ENCODE measurements at regions not wholly inside any gene's neighbourhood (a gene's known extent, or its start where the extent isn't known, plus 50 kb on each side); places are given as distances from the start of the nearest gene placed in this dataset.

DNA sequence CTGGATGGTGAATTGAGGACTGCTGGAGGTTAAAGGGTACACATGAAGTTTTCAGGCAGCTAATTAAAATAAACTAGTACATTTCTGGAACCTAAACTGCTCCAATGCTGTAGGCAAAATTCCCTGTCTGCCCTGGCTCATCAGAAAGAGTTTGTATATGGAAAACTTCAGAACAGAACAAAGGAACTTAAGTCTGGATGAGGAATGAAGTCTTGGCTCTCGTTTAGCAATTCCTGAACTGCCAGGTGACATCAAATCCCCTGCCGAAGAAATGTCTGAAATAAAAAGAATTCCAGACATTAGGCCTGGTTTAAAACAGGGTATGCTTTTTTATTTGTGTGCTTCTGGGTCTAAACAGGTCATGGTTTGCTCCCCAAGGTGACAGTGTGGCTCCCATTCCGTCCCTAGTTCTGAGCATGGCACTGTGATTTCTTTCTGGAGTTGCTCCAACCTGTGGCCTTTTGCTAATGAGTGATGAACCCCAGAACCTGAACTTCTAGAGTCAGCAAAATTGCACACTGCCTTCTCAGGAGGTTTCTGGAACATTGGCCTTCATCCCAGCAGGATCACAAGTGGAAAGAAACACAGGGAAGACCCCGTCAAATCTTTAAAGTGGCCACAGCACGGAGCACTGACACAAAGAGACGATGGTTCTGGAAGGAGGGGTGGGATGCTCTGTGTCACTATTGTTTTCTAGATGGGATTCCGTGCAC is 129.4 kb upstream of the NAA20 start:
- Mint-ChIP-seq H3K9me3 (ENCODE audit: low read depth, unreplicated experiment) (no peaks in the 10 kb centered on the region), H3K27me3 (ENCODE audit: unreplicated experiment) (no peaks in the 10 kb centered on the region), H3K27ac (ENCODE audit: unreplicated experiment) (no peak overlapping the region), H3K36me3 (ENCODE audit: insufficient read depth, unreplicated experiment) (peaks cover 14% of the 10 kb centered on the region), H3K4me3 (ENCODE audit: low read depth, unreplicated experiment) (no peak overlapping the region), H3K4me1 (ENCODE audit: low read depth, unreplicated experiment) (peaks cover 35% of the 10 kb centered on the region)
- no TSS peak for BruUV-seq (replicated peaks)
- intact Hi-C loops (cut with micrococcal nuclease; ENCODE audit: unreplicated experiment) = loop anchor here (5.0 to 10.0 kb wide), 2 partner anchors 73 to 90 kb away; no protein-coding TSS in a partner anchor
- CTCF ChIA-PET = no interaction called here
- TF ChIP-seq, protein P1, sequence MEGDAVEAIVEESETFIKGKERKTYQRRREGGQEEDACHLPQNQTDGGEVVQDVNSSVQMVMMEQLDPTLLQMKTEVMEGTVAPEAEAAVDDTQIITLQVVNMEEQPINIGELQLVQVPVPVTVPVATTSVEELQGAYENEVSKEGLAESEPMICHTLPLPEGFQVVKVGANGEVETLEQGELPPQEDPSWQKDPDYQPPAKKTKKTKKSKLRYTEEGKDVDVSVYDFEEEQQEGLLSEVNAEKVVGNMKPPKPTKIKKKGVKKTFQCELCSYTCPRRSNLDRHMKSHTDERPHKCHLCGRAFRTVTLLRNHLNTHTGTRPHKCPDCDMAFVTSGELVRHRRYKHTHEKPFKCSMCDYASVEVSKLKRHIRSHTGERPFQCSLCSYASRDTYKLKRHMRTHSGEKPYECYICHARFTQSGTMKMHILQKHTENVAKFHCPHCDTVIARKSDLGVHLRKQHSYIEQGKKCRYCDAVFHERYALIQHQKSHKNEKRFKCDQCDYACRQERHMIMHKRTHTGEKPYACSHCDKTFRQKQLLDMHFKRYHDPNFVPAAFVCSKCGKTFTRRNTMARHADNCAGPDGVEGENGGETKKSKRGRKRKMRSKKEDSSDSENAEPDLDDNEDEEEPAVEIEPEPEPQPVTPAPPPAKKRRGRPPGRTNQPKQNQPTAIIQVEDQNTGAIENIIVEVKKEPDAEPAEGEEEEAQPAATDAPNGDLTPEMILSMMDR (IDR thresholded peaks at IDR 0.05; ENCODE audit: unreplicated experiment) = no peak
- DNase-seq = no peak

DNA sequence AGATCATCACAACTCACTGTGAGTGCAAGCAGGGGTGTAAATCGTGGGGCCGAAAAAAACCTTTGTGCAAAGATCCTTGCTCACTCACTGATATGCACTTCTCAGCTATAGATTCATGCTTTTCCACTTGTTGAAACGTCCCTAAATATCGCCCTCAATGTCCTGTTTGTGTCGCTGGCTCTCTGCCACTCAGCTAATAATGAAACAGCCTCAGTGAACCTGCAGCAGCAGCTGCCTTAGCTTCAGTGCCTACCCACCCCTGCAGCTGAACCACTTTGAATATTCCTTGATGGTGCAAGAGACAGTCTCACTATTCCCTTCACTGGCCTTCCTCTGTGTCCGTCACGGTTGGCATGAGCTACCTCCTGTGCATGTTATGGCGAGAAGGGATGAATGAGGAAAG is 128.9 kb upstream of the NAA20 start:
- intact Hi-C loops (cut with micrococcal nuclease; ENCODE audit: unreplicated experiment) = loop anchor here (5.0 to 10.0 kb wide), 2 partner anchors 73 to 89 kb away; no protein-coding TSS in a partner anchor
- H3K9me3 Mint-ChIP-seq (ENCODE audit: low read depth, unreplicated experiment) = no peaks in the 10 kb centered on the region
- CTCF ChIA-PET = no interaction called here
- no peak for DNase-seq
- BruUV-seq (replicated peaks) = no TSS peak
- H3K36me3 Mint-ChIP-seq (ENCODE audit: insufficient read depth, unreplicated experiment) = peaks cover 14% of the 10 kb centered on the region
- H3K27ac Mint-ChIP-seq (ENCODE audit: unreplicated experiment) = no peak overlapping the region
- TF ChIP-seq, protein P1 (IDR thresholded peaks at IDR 0.05; ENCODE audit: unreplicated experiment) = no peak
- H3K4me1 Mint-ChIP-seq (ENCODE audit: low read depth, unreplicated experiment) = peaks cover 35% of the 10 kb centered on the region
- H3K27me3 Mint-ChIP-seq (ENCODE audit: unreplicated experiment) = no peaks in the 10 kb centered on the region
- H3K4me3 Mint-ChIP-seq (ENCODE audit: low read depth, unreplicated experiment) = peak overlapping the region; percentile 43

DNA sequence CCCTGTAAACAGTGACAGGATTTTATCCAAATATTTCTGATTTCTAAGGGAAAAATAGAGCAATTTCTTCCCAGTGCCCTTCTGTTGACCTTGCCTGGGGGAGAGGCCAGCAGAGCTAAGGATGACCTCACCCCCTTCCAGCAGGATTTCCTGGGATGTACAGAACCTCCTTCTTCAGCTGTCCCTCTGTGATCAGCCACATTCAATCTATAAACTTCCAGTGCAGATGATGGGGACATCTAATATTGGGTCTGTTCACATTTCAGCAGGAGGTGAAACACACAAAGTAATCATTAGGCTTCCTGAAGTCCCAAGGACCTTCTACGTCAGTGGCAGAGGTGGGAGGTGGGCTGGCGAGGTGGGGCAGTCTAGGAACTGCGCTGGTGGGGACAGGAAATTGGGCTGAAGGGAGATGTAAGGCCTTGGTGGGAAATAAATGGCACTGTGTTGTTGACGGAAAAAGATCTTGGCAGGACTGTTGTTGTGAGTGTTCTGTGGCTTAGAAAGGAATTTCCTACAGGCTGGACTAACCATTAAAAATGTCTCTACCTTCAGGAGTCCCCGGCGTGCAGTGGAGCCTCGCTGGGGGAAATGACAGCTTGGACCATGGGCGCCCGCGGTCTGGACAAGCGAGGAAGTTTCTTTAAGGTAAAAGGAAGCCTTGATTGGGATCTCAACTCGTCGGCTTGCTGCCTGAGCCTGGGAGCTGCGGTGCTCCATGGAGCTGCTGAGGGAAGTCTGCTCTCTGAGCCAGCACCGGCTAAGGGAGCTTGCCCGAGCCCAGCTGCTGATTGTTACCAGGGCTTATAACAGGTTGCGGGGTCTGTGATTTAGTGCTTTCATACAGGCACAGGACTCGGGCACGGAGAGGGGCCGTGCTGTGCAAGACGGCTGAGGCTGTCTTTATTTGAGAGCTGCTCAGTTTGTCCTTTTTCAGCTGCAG is 127.9 kb upstream of the NAA20 start:
- peak overlapping the region; percentile 63 for H3K27ac Mint-ChIP-seq (ENCODE audit: unreplicated experiment)
- peaks cover 35% of the 10 kb centered on the region for H3K4me1 Mint-ChIP-seq (ENCODE audit: low read depth, unreplicated experiment)
- H3K9me3 Mint-ChIP-seq (ENCODE audit: low read depth, unreplicated experiment) = no peaks in the 10 kb centered on the region
- peak overlapping the region; percentile 61 for H3K4me3 Mint-ChIP-seq (ENCODE audit: low read depth, unreplicated experiment)
- BruUV-seq (replicated peaks) = TSS peak; percentile 18
- TF ChIP-seq, protein P1 (IDR thresholded peaks at IDR 0.05; ENCODE audit: unreplicated experiment) = no peak
- CTCF ChIA-PET = interaction anchor here (1.0 kb wide), 1 partner anchor 86 kb away, joined by 5 read pairs; no protein-coding TSS in a partner anchor
- H3K36me3 Mint-ChIP-seq (ENCODE audit: insufficient read depth, unreplicated experiment) = peaks cover 14% of the 10 kb centered on the region
- intact Hi-C loops (cut with micrococcal nuclease; ENCODE audit: unreplicated experiment) = loop anchor here (5.0 to 10.0 kb wide), 2 partner anchors 74 to 88 kb away; no protein-coding TSS in a partner anchor
- no peaks in the 10 kb centered on the region for H3K27me3 Mint-ChIP-seq (ENCODE audit: unreplicated experiment)
- DNase-seq = no peak

DNA sequence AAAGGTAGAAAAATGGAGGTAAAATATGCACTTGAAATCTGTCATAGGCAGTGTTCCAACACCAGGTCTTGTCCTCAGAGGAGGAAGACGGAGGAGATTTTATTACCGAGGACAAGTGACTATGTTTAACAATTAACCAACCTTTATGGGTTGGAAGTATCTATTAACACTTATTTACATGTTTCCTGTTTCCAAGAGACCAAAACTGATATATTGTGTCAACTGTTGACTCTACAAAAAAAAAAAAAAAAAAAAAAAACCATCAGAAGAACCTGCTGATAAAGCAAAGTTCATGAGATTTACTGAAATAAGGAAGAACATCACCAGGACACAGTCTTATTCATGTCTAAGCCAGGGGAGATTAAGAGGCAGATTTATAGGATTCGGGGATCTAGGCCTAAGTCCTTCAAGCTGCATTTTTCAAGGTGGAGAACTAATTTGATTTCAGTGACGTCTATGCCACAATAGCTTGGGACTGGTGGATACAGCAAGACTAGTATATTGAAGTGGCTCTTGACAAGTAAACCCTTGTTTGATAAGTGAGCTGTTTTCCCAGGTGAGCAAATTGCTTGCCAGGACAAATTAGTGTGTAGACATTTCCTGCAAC is 126.6 kb upstream of the NAA20 start:
- no peak for DNase-seq
- CTCF ChIA-PET = interaction anchor here (0.7 to 1.3 kb wide), 3 partner anchors 85 to 658 kb away, joined by 3 to 6 read pairs (median 5); no protein-coding TSS in a partner anchor
- peak overlapping the region; percentile 61 for H3K4me3 Mint-ChIP-seq (ENCODE audit: low read depth, unreplicated experiment)
- TF ChIP-seq, protein P1 (IDR thresholded peaks at IDR 0.05; ENCODE audit: unreplicated experiment) = no peak
- no peaks in the 10 kb centered on the region for H3K9me3 Mint-ChIP-seq (ENCODE audit: low read depth, unreplicated experiment)
- H3K36me3 Mint-ChIP-seq (ENCODE audit: insufficient read depth, unreplicated experiment) = peaks cover 10% of the 10 kb centered on the region
- H3K27ac Mint-ChIP-seq (ENCODE audit: unreplicated experiment) = peak overlapping the region; percentile 54
- no peaks in the 10 kb centered on the region for H3K27me3 Mint-ChIP-seq (ENCODE audit: unreplicated experiment)
- peaks cover 35% of the 10 kb centered on the region for H3K4me1 Mint-ChIP-seq (ENCODE audit: low read depth, unreplicated experiment)
- BruUV-seq (replicated peaks) = no TSS peak
- intact Hi-C loops (cut with micrococcal nuclease; ENCODE audit: unreplicated experiment) = no loop called here
